Esophagus (tissue), 2 donors: ENCODE measurements at regions not wholly inside any gene's neighbourhood (a gene's known extent, or its start where the extent isn't known, plus 50 kb on each side); places are given as distances from the start of the nearest gene placed in this dataset.

Experiments
- H3K27ac ChIP-seq, 2 donors: one replicate each; pipeline ENCODE4 v1.5.1; 2013; ENCODE audit warnings: low read depth in 2 of 2, mild to moderate bottlenecking in 2 of 2, inconsistent platforms in 1 of 2, low read length in 1 of 2, moderate library complexity in 1 of 2
- H3K27me3 ChIP-seq, 2 donors: one replicate each; pipeline ENCODE4 v1.6.1; 2013; ENCODE audit warnings: low read length in 2 of 2, control low read depth in 1 of 2, mild to moderate bottlenecking in 1 of 2; ENCODE audit not compliant: insufficient read depth in 2 of 2, control insufficient read depth in 1 of 2
- H3K36me3 ChIP-seq, 2 donors: one replicate each; pipeline ENCODE4 v1.6.1; 2013; ENCODE audit warnings: low read length in 1 of 2; ENCODE audit not compliant: control insufficient read depth in 2 of 2, insufficient read depth in 2 of 2
- H3K4me1 ChIP-seq, 2 donors: one replicate each; pipeline ENCODE4 v1.6.1; 2013; ENCODE audit warnings: low read length in 1 of 2; ENCODE audit not compliant: control insufficient read depth in 2 of 2, insufficient read depth in 2 of 2
- H3K4me3 ChIP-seq, 2 donors: one replicate each; pipeline ENCODE4 v1.5.1; 2013; ENCODE audit warnings: low read length in 2 of 2, mild to moderate bottlenecking in 2 of 2, low read depth in 1 of 2, moderate library complexity in 1 of 2
- H3K9me3 ChIP-seq, 2 donors: one replicate each; pipeline ENCODE4 v1.6.1; 2013; ENCODE audit warnings: mild to moderate bottlenecking in 2 of 2, low read depth in 1 of 2, low read length in 1 of 2, moderate library complexity in 1 of 2; ENCODE audit not compliant: control insufficient read depth in 2 of 2, insufficient read depth in 1 of 2
- WGBS, 2 donors: extraction: QIAGEN DNeasy Blood & Tissue Kit; methylation state at CpG; one replicate each; pipeline ENCODE4 v1.1.7; 2013; 5-methylcytosine and 5-hydroxymethylcytosine counted together
- donor health status: healthy with polysubstance abuse.
- donor health status: Bipolar disorder and iron deficiency.

DNA sequence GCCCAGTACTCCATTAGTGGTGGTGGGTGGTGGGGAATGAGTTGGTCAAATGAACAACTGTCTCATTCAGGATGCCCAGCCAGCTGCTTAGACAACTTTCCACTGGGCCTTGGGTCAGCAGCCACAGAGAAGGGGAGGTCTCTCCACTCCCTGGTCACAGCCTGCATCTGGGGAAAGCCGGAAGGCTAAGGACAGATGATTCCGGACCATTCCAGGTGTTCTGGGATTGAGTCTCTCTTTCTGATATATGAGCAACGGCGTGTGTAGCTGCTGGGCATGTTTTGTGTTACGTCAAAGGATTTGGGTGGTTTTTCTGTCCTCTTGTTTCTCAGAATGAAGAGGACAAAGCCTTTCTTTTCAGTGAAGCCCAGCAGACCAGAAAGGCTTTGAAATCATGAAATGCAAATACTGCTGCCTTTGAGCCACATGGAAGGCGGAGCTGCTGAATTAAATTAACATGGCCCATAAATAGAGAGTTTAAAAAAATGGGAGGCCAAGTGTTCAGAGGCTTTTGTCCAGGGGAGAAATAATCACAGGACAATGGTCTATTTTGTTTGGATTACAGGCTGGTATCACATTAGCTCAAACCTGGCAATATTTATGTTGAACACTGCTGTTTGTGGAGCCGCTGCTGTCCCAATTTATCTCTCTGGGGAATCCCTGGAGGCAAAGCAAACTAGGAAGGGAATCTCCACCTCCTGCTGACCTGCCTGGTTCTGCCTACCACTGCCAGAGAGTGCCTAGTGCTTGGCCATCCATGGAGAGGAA lies 234.4 kb upstream of the E2F8 start:
- Histone ChIP-seq H3K4me3 (no peak overlapping the region), H3K36me3 (no peaks in the 10 kb centered on the region), H3K27me3 (no peaks in the 10 kb centered on the region), H3K9me3 (no peaks in the 10 kb centered on the region), H3K4me1 (no peaks in the 10 kb centered on the region), H3K27ac (no peak overlapping the region)
- WGBS, 2 donors: 53 to 60% methylated on average over 7 of the region's 7 CpGs

DNA sequence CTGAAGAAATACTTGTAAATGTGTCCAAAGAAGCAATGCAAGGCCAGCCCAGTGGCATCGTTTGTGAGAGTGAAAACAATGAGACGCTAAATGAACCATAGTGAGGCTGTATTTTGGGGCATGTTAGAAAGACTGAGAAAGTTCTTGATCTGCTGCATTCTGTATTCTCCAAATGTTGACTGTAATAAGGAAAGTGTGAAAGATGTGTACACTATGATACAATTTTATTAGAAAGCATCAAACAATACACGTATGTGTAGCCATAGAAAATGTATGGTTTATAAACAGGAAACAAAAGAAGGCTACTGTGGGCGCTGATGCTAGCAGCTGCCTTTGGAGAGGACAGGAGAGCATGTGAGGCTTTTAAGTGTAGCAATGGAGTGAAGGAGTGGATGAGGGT lies 233.5 kb upstream of the E2F8 start:
- H3K36me3 ChIP-seq: no peaks in the 10 kb centered on the region
- no peaks in the 10 kb centered on the region for H3K9me3 ChIP-seq
- H3K4me1 ChIP-seq: no peaks in the 10 kb centered on the region
- H3K27ac ChIP-seq: no peak overlapping the region
- peaks cover 0 to 4% of the 10 kb centered on the region in 2 donors for H3K27me3 ChIP-seq
- no peak overlapping the region for H3K4me3 ChIP-seq
- 75 to 77% methylated on average over 4 of the region's 4 CpGs for WGBS, 2 donors

DNA sequence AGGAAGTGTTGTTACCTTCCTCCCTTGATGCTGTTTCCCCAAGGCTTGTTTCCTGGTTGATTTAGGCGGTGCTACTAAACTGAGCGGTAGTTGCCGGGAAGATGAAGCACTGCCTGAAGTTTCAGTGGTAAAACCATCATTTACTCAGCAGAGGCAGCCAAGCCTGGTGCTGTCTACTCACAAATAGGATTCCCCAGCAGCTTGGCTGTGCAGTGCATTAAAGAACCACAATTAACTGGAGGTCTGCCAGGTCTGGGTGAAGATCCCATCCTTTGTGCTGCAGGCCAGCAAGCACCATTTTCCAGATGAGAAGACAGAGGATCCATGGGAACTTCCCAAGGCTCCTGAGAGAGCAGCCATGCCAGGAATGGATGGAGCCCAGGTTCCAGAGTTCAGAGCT lies 231.9 kb upstream of the E2F8 start:
- Histone ChIP-seq H3K36me3 (no peaks in the 10 kb centered on the region), H3K4me1 (no peaks in the 10 kb centered on the region), H3K27ac (no peak overlapping the region), H3K27me3 (peaks cover 0 to 4% of the 10 kb centered on the region in 2 donors), H3K9me3 (no peaks in the 10 kb centered on the region), H3K4me3 (no peak overlapping the region)
- 75 to 78% methylated on average over 3 of the region's 3 CpGs for WGBS, 2 donors

DNA sequence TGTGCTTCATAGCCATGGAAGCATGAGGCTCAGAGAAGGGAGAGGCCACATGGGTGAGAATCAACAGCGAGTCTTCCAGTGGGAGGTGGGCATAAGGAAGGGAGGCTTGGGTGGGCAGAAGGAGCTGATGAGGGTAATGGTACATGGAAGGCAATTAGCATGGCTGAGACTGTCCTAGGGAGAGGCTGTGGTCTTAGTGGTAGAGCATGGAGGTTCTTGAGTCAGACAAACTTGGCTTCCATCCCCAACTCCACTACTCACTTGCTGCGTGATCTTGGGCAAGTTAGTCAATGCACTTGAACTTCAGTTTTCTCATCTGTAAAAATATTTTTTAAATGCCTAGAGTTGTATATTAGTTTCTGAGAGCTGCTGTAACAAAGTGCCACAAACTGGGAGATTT lies 227.2 kb upstream of the E2F8 start:
- Histone ChIP-seq H3K27me3 (peaks cover 0 to 4% of the 10 kb centered on the region in 2 donors), H3K27ac (no peak overlapping the region), H3K36me3 (no peaks in the 10 kb centered on the region), H3K4me3 (no peak overlapping the region), H3K4me1 (no peaks in the 10 kb centered on the region), H3K9me3 (no peaks in the 10 kb centered on the region)
- WGBS, 2 donors: 84 to 92% methylated on average over 2 of the region's 2 CpGs

DNA sequence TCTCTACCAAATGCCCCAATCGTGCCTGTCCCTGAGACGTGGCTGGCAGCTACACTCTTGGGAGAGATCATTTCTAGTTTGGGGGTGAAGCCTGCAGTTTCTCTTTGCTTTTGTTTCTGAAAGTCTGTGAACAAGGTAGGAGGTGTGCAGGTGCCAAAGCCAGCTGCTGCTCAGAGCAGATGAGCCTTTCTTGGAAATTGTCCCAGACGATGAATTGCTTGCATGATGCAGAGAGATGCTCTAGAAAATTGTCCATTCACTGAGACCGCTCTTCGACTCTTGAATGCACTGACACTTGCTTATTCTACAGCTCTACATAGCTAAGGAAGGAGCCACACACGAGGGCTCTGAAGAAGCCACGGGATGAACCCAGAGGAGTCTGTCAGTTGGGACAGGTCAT lies 225.6 kb upstream of the E2F8 start:
- H3K4me1 ChIP-seq: no peaks in the 10 kb centered on the region
- WGBS, 2 donors: 76 to 82% methylated on average over 7 of the region's 7 CpGs

DNA sequence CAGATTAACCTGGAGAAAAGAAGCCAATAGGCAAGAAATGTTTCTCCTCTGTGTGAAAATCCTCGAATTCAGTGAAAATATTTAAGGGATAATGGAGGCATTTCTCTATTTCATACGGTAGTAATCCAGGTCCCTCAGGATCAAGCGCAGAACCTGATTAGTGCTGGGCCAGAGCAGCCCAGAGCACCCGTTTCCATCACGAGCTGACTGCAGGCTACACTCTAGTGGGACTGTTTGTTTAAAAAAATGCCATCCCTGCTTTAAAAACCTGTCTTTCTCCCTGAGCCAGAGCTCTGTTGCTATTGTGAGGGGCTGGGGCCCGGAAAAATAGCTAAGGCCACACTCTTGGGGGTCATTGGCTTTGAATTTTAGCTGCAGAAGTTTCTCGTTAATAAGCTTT lies 223.2 kb upstream of the E2F8 start:
- H3K4me1 ChIP-seq: no peaks in the 10 kb centered on the region
- H3K4me3 ChIP-seq: no peak overlapping the region
- H3K27ac ChIP-seq: no peak overlapping the region
- no peaks in the 10 kb centered on the region for H3K27me3 ChIP-seq
- no peaks in the 10 kb centered on the region for H3K36me3 ChIP-seq
- H3K9me3 ChIP-seq: no peaks in the 10 kb centered on the region
- 80 to 81% methylated on average over 7 of the region's 7 CpGs for WGBS, 2 donors

More for the DNA sequence above, 225.6 kb upstream of the E2F8 start:
- Histone ChIP-seq H3K4me3 (no peak overlapping the region), H3K27ac (no peak overlapping the region), H3K36me3 (no peaks in the 10 kb centered on the region), H3K27me3 (peaks cover 0 to 4% of the 10 kb centered on the region in 2 donors), H3K9me3 (no peaks in the 10 kb centered on the region)

DNA sequence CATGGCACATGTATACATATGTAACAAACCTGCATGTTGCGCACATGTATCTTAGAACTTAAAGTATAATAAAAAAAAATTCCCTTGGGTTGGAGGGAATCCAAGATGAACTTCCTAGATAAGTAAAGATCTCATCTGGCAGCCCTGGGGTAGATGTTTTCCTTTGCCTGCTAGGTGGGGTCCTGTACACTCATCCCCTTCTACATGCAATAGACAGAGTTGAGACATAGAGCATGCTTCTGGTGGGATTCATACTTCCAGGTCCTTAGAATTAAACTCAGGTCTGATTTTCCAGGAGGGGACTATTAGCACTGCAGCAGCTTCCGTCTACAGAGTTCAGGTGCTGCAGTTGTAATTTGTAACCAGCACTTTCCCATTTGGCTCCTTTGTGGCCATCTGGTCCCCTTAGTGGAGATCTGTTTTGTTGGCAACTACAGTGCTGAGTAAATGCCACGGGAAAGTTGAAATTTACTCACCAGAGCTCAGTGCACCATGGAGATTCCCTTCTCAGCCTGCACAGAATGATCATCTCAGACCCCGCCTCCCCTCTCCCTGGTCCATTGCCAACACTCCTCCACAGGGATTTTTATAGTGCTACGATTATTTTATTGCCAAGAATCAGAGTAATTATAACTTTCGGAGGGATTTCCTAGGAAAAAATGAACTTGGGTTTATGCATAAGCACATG lies 220.1 kb upstream of the E2F8 start:
- 49 to 53% methylated on average over 6 of the region's 6 CpGs for WGBS, 2 donors
- Histone ChIP-seq H3K4me3 (no peak overlapping the region), H3K9me3 (no peaks in the 10 kb centered on the region), H3K27ac (no peak overlapping the region), H3K36me3 (no peaks in the 10 kb centered on the region), H3K4me1 (no peaks in the 10 kb centered on the region), H3K27me3 (no peaks in the 10 kb centered on the region)

DNA sequence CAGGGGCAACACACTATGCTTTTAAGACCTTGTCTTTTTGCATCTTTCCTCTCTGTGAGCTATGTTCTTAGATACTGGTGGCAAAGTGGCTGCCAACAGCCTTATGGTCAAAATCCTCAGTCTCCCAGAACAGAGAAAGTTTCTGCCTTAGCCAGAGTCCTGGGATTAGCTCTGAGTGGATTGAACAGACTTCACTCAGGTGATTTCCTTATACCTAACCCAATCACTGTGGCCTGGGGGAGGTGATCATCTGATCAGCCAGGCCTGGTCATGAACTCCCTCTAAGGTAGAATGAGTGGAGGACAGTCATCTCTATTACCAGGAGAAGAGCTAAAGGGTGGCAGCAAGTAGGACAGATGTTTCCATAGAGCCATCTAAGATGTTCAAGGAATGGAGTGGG lies 218.5 kb upstream of the E2F8 start:
- H3K36me3 ChIP-seq: no peaks in the 10 kb centered on the region
- no peak overlapping the region for H3K4me3 ChIP-seq
- no peaks in the 10 kb centered on the region for H3K27me3 ChIP-seq
- no peaks in the 10 kb centered on the region for H3K9me3 ChIP-seq
- peaks cover 0 to under 1% of the 10 kb centered on the region in 2 donors for H3K4me1 ChIP-seq
- H3K27ac ChIP-seq: no peak overlapping the region

DNA sequence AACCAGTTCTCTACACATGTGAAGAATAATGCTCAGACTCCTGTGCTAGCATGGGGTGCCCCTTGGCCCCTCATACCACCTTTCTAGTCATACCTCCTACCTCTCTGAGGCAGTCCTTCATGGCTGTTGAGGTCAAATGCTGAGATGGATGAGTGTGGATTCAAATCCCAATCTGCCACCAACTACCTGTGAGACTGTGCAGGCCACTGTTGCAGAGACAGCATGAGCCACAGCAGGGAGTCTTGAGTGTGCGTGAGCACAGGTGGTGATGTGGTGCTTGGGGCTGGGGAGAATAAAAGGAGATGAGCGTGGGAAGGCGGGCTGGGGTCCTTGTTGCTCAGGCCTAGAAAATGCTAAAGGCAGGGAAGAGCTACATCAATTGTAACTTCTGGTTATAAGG lies 218.0 kb upstream of the E2F8 start:
- no peaks in the 10 kb centered on the region for H3K27me3 ChIP-seq
- no peaks in the 10 kb centered on the region for H3K9me3 ChIP-seq
- no peak overlapping the region for H3K27ac ChIP-seq
- 95 to 96% methylated on average over 3 of the region's 3 CpGs for WGBS, 2 donors
- peaks cover 0 to 4% of the 10 kb centered on the region in 2 donors for H3K4me1 ChIP-seq
- no peaks in the 10 kb centered on the region for H3K36me3 ChIP-seq
- no peak overlapping the region for H3K4me3 ChIP-seq

DNA sequence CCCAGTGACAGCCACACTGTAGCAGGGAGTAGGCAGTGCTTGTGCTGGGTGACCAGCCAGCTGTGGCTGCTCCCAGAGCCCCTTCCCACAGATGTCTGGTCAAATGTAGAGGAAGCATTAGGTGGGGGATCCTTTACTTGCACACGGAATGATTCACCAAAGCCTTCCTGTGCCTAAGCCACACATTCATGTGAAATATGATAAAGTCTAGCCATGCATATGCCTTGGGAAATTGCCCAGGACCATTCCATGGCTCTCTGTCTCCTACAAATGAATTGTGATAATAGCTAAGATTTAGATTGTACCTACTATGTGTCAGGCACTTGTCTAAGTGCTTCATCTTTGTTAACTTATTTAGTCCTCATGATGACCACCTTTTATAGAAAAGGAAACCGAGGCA lies 217.5 kb upstream of the E2F8 start:
- no peak overlapping the region for H3K27ac ChIP-seq
- no peaks in the 10 kb centered on the region for H3K27me3 ChIP-seq
- no peak overlapping the region for H3K4me3 ChIP-seq
- H3K9me3 ChIP-seq: no peaks in the 10 kb centered on the region
- WGBS, 2 donors: 83 to 86% methylated on average over 2 of the region's 2 CpGs
- H3K36me3 ChIP-seq: no peaks in the 10 kb centered on the region
- H3K4me1 ChIP-seq: peaks cover 0 to 4% of the 10 kb centered on the region in 2 donors
